GM19395 (cell line): ENCODE measurements at regions not wholly inside any gene's neighbourhood (a gene's known extent, or its start where the extent isn't known, plus 50 kb on each side); places are given as distances from the start of the nearest gene placed in this dataset.
"Not testable (repeated sequence)": the region's sequence is repeated elsewhere in the genome, so short reads cannot be mapped to it uniquely, and the experiment has no call there.

Experiments used
- ATAC-seq: cut with Tn5 transposase; IDR thresholded peaks from one replicate; pipeline ENCODE4 v1.9.1; 2021; ENCODE audit warnings: mild to moderate bottlenecking, moderate library complexity; ENCODE audit not compliant: unreplicated experiment

GRCh38 chr2:200099256-200099655 is 143.9 kb downstream of the MAIP1 start:
- no peak for ATAC-seq

DNA sequence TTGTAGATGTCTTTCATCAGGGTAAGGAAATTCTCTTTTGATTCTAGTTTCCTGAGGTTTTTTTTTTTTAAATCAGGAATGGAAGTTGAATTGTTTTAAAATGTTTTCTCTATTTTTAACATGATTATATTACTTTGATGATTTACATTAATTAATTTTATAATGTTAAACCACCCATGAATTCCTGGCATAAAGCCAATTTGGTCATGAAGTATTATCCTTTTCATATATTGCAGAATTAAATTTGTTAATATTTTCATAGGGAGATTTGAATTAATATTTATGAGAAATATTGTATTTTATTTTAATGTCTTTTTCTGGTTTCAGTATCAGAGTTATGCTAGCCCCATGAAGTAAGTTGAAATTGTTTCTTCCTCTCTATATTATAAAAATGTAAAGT is 144.6 kb downstream of the MAIP1 start:
- ATAC-seq = no peak

DNA sequence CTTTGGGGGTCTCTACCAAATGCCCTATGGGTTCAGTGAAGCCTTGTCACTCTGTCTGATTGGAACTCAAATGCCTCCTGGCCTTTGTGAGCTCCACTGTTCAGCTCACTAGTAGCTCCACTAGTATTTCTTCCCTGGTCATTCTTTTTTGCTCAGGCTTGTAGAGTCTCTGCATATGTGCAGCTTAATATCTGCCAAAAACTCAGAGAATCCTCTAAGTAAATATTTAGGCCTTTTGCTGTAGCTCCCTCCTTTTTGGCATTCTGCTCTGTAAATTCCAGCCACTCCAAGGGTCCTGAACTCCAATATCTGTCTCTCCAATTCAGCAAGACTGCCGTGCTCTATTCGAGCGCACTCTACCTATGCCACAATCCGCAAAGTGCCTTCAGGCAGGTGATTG is 146.5 kb downstream of the MAIP1 start:
- ATAC-seq = no peak

DNA sequence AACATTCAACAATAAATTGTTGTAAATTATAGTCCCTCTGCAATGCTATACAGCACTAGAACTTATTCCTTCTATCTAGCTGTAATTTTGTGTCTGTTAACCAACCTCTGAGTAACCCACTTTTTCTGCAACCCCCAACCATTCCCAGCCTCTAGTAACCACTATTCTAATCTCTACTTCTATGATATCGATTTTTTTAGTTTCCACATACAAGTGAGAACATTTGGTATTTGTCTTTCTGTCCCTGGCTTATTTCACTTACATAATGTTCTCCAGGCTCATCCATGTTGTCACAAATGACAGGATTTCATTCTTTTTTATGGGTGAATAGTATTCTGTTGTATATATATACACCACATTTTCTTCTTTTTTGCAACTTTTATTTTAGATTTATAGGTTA is 147.6 kb downstream of the MAIP1 start:
- no peak for ATAC-seq

DNA sequence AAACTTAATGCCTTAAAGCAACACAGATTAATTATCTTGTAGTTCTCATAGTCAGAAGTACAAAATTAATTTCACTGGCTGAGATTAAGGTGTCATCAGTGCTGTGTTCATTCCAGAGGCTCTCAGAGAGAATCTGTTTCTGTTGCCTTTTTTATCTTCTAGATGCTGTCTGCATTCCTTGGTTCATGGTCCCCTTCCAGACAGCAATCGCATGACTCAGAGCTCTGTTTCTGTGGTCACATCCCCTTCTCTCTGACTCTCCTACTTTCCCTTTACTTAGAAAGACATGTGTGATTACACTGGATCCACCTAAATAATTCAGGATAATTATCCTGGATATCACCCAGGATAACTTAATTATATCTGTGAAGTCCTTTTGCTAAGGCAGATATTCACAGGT is 148.6 kb downstream of the MAIP1 start:
- ATAC-seq = no peak

DNA sequence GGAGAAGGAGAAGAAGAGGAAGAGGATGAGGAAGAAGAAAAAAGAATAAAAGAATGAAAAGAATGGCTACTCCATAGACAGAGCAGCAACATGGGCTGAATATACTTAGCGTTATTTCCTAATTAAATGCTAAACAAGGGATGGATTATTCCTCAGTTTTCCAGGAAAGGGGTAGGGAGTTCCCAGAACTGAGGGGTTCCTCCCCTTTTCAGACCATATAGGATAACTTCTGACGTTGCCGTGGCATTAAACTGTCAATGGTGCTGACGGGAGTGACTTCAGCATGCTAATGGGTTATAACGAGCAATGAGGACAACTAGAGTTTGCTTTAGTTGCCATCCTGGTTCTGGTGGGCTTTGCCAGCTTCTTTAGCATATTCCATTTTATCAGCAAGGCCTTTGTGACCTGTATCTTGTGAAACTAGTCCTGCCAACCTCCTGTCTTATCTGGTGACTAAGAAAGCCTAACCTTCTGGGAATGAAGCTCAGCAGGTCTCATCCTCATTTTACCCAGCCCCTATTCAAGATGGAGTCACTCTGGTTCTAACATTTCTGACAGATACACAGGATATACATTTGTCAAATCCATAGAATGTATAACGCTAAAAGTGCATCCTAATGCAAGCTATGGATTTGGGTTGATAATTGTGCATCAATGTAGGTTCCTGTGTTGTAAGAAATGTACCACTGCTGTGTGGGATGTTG is 152.3 kb downstream of the MAIP1 start:
- no peak for ATAC-seq

DNA sequence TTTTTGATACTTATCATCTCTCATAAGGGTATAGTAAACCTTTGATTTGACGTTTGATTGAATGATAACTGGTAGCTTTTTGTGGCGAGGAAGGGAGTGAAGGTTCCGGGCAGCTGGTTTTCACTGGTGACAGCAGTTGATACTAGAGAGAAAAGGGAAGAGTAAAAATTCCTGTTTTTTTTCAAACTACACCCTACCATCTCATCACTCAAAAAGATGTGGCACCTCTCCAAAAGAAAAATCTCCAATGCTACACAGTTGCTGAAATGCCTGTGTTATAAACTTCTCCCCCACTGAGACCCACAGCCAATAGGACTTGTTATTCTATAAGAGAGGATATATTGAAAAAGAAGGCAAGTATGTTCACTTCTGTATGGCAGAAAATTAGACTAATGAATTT is 154.0 kb downstream of the MAIP1 start:
- no peak for ATAC-seq

DNA sequence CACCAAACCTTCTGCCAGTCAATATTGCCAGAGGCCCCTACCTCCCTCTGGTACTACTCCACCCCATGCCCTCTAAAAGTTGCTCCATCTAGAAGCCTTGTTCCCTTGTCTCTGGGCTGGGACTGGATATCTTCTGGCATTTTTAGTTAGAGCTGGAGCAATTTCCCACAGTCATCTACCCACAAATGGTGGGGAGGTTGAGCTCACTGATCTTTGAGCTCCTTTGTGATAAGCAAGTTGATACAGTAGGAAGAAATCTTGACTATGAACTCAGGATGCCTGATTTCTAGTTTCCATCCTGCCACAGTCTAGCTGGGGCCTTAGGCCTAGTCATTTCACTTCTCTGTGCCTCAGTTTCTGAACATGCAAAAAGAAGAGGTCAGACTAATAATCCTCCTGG is 155.0 kb downstream of the MAIP1 start:
- no peak for ATAC-seq

DNA sequence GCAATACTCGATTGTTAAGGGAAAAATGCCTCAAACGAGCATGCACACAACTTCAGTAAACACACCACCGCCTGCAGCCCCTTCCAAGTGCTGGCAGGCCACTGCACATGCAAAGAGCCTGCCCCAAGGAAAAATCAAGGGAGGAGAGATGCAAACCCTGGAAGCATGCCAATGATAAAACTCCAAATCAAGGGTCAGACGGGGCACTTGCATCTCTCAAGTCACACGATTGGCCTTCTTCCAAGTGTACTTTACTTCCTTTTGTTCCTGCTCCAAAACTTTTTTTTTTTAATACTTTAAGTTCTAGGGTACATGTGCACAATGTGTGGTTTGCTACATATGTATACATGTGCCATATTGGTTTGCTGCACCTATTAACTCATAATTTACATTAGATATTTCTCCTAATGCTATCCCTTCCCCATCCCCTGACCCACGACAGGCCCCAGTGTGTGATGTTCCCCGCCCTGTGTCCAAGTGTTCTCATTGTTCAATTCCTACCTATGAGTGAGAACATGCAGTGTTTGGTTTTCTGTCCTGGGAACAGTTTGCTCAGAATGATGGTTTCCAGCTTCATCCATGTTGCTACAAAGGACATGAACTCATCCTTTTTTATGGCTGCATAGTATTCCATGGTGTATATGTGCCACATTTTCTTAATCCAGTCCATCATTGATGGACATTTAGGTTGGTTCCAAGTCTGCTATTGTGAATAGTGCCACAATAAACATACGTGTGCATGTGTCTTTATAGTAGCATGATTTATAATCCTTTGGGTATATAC is 157.8 kb downstream of the MAIP1 start:
- not testable (repeated sequence) for ATAC-seq

DNA sequence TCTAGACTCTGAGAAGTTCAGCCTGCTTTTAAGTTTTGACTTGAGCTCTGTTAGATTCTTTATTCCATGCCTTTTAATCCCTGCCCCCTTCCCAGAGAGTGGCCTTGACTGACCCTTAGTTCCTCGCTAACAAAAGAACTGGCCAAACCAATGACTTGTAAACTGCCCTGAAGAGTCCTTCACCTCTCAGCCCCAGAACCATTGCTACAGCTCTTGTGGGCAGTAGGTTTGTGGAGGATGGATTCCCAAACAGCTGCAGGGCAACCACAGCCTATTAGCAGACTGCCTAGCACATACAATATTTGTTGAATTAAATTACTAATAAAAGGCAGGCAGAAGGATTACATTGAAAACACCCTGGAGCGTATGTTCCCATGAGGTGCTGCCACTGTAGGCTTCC is 163.9 kb downstream of the MAIP1 start:
- ATAC-seq = no peak

GRCh38 chr2:200121931-200122330 is 166.5 kb downstream of the MAIP1 start:
- no peak for ATAC-seq

- ATAC-seq = no peak
Measured at GRCh38 chr2:200122683-200123082, 167.3 kb downstream of the MAIP1 start.

- ATAC-seq = not testable (repeated sequence)
Measured at GRCh38 chr2:200124665-200125368, 169.4 kb downstream of the MAIP1 start.

DNA sequence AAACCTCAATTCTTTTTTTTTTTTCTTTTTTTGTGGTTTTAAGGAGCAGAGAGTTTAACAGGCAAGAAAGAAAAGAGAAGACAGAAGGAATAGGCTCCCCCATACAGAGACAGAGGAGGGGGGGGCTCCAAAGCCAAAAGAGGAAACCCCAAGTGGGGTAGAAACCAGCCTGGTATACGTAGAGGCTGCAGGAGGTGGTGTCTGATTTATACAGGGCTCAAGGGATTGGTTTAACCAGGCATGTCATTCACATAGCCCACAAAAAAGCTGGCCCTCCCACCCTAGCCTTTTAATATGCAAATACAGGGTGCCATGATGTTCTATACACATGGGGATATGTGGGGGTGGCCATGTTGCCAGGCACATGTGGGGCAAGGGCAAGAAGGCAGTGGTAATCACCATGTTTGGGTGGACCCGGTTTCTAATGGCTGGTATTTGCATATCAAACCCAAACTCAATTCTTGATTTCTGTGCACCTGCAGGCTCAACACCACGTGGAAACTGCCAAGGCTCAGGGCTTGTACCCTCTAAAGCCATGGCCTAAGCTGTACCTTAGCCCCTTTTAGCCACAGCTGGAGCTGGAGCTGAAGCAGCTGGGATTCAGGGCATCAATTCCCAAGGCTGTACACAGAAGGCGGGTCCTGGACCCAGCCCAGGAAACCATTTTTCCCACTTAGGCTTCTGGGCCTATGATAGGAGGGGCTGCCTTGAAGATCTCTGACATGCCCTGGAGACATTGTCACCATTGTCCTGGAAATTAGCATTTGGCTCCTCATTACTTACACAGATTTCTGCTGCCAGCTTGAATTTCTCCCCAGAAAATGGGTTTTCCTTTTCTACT is 170.3 kb downstream of the MAIP1 start:
- ATAC-seq = no peak

- ATAC-seq = not testable (repeated sequence)
Measured at GRCh38 chr2:200126285-200126670, 170.9 kb downstream of the MAIP1 start.

DNA sequence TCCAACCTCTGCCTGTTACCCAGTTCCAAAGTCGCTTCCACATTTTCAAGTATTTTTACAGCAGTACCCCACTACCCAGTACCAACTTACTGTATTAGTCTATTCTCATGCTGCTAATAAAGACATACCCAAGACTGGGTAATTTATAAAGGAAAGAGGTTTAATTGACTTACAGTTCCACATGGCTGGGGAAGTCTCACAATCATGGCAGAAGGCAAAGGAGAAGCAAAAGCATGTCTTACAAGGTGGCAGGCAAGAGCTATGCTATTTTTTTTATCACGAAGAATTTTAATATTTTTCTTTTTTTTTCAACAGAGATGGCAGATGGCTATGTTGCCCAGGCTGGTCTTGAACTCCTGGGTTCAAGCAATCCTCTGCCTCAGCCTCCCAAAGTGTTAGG is 171.3 kb downstream of the MAIP1 start:
- not testable (repeated sequence) for ATAC-seq

DNA sequence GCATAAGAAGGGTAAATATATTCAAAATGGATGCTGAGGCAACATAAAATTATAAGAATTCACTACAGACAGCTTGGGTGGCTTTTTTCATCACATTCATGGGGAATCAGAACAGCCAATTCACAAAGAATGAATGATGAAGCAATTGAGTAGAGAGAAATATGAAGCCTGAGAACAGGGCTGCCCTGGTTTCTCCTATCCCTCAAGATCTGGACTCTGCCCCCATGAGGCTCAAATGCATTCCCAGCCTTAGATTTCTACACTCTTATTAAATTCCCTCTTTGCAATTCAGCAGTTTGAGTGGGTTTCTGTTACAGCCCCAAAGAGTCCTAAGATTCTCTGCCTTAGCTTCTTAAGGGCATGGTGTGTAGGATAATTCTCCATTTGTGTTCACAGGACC is 172.5 kb downstream of the MAIP1 start:
- no peak for ATAC-seq

DNA sequence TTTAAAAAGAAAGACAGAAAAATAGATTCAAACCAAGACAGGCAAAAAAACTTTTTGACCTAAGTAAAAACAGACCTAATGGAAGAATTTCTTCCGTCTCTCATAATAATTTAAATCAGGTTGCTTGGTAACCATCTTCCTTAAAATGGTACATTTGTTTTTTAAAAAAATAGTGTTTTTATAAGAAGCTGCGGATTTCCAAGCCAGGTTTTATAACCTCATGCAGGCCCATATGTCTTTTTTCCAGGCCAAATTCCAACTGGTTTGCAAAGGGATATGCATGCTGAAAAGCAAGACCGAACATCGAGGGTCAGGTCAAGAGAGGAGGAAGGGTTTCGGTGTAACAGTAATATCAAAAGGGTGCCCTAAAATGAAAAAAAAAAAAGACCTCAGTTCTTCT is 172.9 kb downstream of the MAIP1 start:
- ATAC-seq = no peak

GRCh38 chr2:200129721-200130462 is 174.5 kb downstream of the MAIP1 start:
- ATAC-seq = no peak

DNA sequence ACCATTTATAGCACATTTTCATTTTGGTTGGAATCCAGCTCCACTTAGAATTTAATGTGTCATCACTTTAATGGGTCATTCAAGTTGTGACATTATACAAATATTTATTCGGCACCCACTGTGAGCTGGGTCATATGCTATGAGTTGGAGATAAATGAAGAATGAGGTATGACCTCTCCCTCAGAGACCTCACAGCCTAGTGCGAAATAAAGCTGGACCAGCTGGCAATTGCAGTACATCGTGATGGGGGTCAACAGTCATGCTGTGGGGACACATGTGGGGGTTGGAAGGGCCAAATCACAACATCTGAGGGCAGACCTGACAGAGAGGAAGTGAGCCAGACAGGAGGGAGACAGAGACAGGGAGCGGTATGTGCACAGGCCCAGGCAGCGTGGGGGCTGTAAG is 175.4 kb downstream of the MAIP1 start:
- no peak for ATAC-seq
